ENCODE measurements at regions not wholly inside any gene's neighbourhood (a gene's known extent, or its start where the extent isn't known, plus 50 kb on each side); places are given as distances from the start of the nearest gene placed in this dataset.

DNA sequence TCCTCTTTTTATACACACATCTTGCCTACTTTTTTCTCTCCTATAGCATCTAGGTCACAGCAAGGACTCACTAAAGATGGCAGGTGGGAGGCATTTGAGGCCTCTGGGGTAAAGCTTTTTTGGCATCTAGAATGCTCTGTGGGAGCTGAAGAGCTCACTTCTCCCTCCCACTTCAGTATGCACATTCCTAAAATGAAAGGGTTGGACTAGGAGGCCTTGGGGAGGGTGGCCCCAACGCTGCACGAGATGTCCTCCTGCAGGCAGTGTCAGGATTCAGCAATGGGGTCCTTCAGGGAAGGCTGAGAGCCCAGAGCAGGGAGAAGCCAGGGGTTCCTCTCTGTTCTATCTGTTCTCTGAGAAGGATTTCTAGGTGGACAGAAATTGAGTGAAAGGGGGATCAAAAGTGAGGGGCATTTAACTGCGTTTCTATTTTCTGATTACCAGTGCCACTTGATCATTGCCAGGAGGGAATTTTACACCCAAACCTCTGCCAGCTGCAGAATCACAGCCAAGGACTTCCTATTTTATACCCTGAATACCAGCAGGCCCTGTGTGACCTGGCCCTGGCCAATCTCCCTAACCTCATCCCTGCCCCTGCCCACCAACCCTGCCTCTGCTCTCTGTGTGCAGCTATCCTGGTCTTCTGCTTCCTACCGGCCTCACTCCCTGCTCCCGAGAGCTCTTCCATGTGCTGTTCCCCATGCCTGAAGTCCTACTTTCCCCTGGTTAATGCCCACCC lies 186.2 kb downstream of the CYP26B1 start:
- no peak for TF ChIP-seq CTCF (IDR thresholded peaks at IDR 0.05)
- no peak for TF ChIP-seq POLR2A (IDR thresholded peaks at IDR 0.05)
